LNCaP clone FGC (cell line): ENCODE measurements at regions not wholly inside any gene's neighbourhood (a gene's known extent, or its start where the extent isn't known, plus 50 kb on each side); places are given as distances from the start of the nearest gene placed in this dataset.

Experiments used
- DNase-seq: peaks from one replicate; pipeline ENCODE4 v3.0.0-alpha.2; 2011; ENCODE audit warnings: low read depth
- H3K4me3 ChIP-seq: 2 replicates; pipeline ENCODE4 v1.5.1; 2011; ENCODE audit warnings: mild to moderate bottlenecking, low read depth, low read length, control low read depth
- TF ChIP-seq, protein P1 (sequence below): IDR thresholded peaks from 2 replicates; pipeline ENCODE4 v1.5.1; 2012; ENCODE audit warnings: mild to moderate bottlenecking; ENCODE audit not compliant: control insufficient read depth, insufficient read depth; ENCODE audit errors: extremely low read depth

DNA sequence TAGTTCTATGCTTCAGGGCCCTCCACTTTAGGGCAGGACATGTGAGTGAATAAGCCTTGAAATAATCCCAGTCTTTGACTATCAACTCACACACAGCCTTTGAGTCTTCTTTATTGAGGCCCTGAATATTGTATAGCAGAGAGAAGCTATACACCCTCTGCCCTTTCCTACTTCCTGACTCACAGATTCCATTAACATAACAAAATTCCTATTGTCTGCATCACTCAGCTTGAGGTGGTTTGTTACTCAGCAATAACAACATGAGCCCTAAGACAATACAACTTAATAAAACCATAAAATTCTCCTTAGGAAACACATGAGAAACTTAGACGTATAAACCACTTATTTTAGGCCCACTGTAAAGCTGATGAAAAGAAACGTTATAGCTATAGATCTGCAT is 680.3 kb upstream of the DIAPH2 start:
- no peak overlapping the region for H3K4me3 ChIP-seq
- no peak for DNase-seq
- TF ChIP-seq, protein P1, sequence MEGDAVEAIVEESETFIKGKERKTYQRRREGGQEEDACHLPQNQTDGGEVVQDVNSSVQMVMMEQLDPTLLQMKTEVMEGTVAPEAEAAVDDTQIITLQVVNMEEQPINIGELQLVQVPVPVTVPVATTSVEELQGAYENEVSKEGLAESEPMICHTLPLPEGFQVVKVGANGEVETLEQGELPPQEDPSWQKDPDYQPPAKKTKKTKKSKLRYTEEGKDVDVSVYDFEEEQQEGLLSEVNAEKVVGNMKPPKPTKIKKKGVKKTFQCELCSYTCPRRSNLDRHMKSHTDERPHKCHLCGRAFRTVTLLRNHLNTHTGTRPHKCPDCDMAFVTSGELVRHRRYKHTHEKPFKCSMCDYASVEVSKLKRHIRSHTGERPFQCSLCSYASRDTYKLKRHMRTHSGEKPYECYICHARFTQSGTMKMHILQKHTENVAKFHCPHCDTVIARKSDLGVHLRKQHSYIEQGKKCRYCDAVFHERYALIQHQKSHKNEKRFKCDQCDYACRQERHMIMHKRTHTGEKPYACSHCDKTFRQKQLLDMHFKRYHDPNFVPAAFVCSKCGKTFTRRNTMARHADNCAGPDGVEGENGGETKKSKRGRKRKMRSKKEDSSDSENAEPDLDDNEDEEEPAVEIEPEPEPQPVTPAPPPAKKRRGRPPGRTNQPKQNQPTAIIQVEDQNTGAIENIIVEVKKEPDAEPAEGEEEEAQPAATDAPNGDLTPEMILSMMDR: no peak

DNA sequence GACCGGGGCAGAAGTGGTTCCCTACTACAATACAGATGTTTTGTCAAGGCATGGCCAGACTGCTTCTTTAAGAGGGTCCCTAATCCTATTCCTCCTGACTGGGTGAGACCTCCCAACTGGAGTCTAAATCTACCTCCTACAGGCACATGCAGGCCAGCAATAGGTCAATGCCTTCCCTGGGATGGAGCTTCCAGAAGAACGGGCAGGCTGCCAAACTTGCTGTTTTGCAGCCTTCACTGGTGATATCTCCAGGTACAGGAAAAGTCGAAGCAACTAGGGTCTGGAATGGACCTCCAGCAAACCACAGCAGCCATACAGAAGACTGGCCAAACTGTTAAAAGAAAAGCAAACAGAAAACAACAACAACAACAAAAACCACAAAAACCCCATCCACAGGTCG is 678.4 kb upstream of the DIAPH2 start:
- no peak overlapping the region for H3K4me3 ChIP-seq
- no peak for DNase-seq
- TF ChIP-seq, protein P1: no peak

DNA sequence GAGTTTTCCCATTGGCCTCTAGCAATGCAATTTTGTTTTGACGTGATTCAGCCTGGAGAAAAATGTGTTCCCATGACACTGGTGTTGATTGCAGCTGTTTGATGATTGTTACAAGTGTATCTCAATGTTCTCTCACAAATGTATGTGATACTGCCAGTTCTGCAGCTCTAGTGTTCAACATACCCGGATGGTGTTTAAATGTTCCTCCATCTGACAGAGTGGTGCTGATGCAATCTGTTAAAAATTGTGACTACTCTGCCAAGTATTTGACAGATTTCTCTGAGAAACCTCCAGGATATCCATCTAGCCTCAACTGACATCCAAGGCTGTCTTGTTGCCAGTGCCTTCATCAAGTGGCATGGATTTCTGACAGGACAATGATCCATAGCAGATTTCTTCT is 657.2 kb upstream of the DIAPH2 start:
- TF ChIP-seq, protein P1: no peak
- DNase-seq: no peak
- no peak overlapping the region for H3K4me3 ChIP-seq

DNA sequence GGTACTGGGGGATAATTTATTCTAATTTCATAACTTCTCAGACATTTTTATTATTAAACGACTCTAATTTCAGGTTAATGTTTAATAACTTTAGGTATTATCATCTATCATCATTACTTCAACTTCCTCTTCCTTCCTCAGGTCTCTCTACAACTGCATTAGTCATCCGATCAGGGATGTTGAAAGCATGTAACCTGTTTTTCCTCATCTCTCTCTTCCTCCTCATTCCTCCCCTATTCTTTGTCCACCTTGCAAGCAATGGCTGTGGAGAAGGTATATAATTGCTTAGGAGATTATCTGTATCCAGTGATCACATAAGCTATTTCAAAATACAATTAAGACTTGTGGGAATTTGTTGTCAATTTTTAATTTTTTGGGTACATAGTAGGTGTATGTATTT is 632.6 kb upstream of the DIAPH2 start:
- TF ChIP-seq, protein P1: no peak
- H3K4me3 ChIP-seq: no peak overlapping the region
- DNase-seq: no peak

DNA sequence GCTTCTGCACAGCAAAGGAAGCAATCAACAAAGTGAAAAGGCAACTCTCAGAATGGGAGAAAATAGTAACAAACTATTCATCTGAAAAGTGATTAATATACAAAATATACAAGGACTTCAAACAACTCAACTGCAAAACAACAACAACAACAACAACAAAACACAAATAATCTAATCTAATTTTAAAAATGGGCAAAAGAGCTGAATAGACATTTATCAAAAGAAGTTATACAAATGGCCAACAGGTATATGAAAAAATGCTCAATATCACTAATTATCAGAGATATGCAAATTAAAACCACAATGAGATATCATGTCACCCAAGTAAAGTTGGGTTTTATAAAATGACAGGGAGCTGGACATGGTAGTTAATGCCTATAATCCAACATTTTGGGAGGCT is 602.8 kb upstream of the DIAPH2 start:
- DNase-seq: no peak
- H3K4me3 ChIP-seq: no peak overlapping the region
- TF ChIP-seq, protein P1: no peak

DNA sequence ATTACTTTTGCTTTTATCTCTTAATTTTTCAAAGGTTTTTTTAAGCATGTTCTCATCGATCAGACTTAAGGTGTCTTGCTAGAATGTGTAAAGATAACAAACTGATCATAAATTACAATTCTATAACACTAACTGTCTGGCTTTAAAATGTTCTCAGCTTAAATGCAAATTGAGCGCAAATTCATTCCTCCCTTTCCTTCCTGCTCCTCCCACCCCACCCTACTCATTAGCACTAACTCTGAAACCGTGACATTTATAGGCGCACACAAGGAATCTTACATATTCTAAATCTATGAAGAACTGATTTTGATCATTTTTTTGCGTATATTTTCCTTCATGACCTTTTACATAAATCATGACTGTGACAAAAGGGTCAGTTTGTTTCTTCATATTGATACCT is 590.0 kb upstream of the DIAPH2 start:
- no peak overlapping the region for H3K4me3 ChIP-seq
- TF ChIP-seq, protein P1: no peak
- no peak for DNase-seq

DNA sequence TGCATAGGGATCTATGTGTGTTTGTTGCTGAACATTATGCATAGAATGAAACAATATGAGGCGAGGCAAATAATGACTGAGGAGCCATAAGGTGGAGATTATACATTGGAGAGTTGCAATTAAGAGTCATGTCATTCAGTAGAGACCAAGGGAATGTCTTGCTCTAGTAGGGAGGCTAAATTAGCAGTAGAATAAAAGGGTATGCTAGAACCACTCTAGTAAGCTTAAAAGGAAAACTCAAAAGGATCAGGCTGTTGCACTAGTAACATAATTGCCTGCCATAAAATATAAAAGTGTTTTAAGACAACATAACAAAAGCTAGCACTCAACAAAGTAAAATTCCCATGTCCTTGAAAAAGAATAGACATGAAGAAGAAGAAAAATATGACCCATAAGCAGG is 586.2 kb upstream of the DIAPH2 start:
- TF ChIP-seq, protein P1: no peak
- DNase-seq: no peak
- H3K4me3 ChIP-seq: no peak overlapping the region
